ENCODE measurements at regions not wholly inside any gene's neighbourhood (a gene's known extent, or its start where the extent isn't known, plus 50 kb on each side); places are given as distances from the start of the nearest gene placed in this dataset.

- TF ChIP-seq, protein P1, sequence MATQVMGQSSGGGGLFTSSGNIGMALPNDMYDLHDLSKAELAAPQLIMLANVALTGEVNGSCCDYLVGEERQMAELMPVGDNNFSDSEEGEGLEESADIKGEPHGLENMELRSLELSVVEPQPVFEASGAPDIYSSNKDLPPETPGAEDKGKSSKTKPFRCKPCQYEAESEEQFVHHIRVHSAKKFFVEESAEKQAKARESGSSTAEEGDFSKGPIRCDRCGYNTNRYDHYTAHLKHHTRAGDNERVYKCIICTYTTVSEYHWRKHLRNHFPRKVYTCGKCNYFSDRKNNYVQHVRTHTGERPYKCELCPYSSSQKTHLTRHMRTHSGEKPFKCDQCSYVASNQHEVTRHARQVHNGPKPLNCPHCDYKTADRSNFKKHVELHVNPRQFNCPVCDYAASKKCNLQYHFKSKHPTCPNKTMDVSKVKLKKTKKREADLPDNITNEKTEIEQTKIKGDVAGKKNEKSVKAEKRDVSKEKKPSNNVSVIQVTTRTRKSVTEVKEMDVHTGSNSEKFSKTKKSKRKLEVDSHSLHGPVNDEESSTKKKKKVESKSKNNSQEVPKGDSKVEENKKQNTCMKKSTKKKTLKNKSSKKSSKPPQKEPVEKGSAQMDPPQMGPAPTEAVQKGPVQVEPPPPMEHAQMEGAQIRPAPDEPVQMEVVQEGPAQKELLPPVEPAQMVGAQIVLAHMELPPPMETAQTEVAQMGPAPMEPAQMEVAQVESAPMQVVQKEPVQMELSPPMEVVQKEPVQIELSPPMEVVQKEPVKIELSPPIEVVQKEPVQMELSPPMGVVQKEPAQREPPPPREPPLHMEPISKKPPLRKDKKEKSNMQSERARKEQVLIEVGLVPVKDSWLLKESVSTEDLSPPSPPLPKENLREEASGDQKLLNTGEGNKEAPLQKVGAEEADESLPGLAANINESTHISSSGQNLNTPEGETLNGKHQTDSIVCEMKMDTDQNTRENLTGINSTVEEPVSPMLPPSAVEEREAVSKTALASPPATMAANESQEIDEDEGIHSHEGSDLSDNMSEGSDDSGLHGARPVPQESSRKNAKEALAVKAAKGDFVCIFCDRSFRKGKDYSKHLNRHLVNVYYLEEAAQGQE (IDR thresholded peaks at IDR 0.05; ENCODE audit: low read depth), result no peak
- TF ChIP-seq RAD21 (IDR thresholded peaks at IDR 0.05; ENCODE audit: low read depth), result no peak
- TF ChIP-seq EZH2phosphoT487 (IDR thresholded peaks at IDR 0.05; ENCODE audit: borderline replicate concordance), result no peak
- no peak for TF ChIP-seq POLR2AphosphoS5 (IDR thresholded peaks at IDR 0.05; ENCODE audit: low read depth, low read length)
- TF ChIP-seq, protein P2, sequence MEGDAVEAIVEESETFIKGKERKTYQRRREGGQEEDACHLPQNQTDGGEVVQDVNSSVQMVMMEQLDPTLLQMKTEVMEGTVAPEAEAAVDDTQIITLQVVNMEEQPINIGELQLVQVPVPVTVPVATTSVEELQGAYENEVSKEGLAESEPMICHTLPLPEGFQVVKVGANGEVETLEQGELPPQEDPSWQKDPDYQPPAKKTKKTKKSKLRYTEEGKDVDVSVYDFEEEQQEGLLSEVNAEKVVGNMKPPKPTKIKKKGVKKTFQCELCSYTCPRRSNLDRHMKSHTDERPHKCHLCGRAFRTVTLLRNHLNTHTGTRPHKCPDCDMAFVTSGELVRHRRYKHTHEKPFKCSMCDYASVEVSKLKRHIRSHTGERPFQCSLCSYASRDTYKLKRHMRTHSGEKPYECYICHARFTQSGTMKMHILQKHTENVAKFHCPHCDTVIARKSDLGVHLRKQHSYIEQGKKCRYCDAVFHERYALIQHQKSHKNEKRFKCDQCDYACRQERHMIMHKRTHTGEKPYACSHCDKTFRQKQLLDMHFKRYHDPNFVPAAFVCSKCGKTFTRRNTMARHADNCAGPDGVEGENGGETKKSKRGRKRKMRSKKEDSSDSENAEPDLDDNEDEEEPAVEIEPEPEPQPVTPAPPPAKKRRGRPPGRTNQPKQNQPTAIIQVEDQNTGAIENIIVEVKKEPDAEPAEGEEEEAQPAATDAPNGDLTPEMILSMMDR (IDR thresholded peaks at IDR 0.05 in 2 of 3, conservative IDR thresholded peaks at IDR 0.05 in 1 of 3; ENCODE audit: borderline replicate concordance in 1 of 3, insufficient read depth in 1 of 3, low read depth in 2 of 3, low read length in 2 of 3), result no peak
- no peak for TF ChIP-seq ELF1 (IDR thresholded peaks at IDR 0.05; ENCODE audit: borderline replicate concordance, low read depth)
- TF ChIP-seq YY1 (IDR thresholded peaks at IDR 0.05; ENCODE audit: extremely low read depth, insufficient replicate concordance, low read depth, low read length), result no peak
- no peak for TF ChIP-seq EZH2 (IDR thresholded peaks at IDR 0.05)
- TF ChIP-seq, protein P3, sequence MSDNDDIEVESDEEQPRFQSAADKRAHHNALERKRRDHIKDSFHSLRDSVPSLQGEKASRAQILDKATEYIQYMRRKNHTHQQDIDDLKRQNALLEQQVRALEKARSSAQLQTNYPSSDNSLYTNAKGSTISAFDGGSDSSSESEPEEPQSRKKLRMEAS (IDR thresholded peaks at IDR 0.05), result no peak
- no peak for TF ChIP-seq CEBPB (IDR thresholded peaks at IDR 0.05; ENCODE audit: low read depth)
Observed at GRCh38 chr2:172305066-172305465, 122.3 kb upstream of the ITGA6 start.

All from HCT116 (cell line).